ENCODE measurements at regions not wholly inside any gene's neighbourhood (a gene's known extent, or its start where the extent isn't known, plus 50 kb on each side); places are given as distances from the start of the nearest gene placed in this dataset.

DNA sequence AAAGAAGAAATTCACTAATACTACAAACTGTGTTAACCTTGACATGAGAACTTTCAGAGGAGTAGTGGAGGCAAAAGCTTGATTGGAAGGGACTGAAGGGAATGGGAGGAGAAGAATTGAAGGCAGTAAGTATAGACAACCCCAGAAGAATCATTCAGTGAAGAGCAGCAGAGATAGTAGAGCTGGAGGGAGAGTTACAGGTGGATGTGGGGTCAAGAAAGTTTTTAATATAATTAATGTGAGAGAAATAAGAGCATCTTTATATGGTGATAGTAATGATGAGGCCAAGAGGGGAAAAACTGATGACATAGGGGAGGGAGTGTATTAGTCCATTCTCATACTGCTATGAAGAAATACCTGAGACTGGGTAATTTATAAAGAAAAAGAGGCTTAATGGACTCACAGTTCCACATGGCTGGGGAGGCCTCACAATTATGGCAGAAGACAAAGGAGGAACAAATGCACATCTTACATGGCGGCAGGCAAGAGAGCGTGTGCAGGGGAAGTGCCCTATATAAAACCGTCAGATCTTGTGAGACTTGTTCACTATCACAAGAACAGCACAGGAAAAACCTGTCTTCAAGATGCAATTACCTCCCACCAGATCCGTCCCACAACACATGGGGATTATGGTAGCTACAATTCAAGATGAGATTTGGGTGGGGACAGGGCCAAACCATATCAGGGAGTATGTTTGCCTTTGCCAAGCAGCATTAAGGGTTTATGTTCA lies 88.3 kb upstream of the PIK3CG start:
- DNase-seq, result no peak

DNA sequence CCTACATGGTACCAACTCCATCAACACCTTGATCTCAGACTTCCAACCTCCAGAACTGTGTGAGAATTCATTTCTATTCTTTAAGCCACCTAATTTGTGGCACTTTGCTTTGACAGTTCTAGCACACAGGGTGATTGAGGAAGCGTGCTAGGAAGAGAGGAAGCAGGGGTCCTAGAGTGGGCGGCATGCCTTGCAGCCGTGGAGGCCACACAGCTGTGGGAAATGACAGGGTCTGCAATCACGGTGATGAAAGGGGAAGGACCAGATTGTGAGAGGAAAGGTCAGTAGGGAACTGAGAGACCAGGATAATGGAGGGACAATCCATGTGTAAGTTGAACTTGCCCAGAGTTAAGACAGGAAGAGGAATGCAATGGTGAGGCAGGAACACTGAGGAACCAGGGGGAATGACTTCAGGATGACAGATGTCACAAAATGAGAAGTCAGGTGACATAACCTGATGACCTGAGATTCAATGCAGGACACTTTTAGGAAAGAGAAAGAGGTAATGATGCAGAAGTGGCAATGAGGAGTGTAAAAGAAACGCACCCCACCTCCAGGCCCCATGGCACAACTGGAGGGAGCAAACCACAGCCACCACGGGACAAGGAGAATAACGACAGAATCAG lies 87.3 kb upstream of the PIK3CG start:
- no peak for DNase-seq

DNA sequence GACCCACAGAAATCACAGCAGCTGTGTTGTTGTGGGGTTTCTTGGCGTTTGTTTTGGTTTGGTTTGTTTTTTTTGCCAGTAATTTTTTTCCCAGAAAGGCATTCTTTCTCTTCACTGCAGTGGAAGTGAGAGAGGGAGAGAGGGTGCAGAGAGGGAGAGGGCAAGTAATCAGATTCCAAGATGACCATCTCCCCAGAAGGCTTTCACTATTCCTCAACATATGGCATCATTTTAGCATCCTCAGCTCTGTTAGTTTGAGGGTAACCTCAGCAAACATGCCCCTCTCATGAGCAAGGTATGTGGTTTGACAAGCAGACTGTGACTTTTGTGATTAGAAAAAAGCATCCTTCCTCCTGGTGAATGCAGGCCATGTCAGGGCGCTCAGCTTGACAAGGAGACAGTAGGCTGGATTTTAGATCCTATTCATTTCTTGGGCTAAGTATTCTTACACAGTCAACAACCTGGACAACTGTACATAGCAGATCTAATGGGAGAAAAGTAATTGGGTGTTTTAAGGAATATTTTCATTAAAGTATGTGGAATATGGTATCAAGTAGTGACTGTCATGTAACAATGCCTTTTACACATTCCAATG lies 86.3 kb upstream of the PIK3CG start:
- no peak for DNase-seq

DNA sequence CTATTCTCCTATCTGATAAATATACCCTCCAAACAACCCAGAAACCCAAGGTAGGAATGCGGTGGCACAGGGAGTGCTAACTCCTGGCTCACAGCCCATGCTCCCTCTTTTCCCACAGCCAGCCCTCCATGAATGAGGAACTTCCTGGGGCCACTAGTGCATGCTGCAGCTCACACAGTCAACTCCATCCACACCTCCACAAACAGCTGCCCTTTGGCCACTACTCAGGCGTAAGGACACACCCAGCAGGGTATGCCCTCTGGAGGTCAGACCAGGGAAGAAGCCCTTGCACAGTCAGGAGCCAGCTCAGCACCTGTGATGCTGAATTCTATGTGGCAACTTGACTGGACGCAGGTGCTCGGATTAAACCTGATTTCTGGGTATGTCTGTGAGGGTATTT lies 85.2 kb upstream of the PIK3CG start:
- no peak for DNase-seq

DNA sequence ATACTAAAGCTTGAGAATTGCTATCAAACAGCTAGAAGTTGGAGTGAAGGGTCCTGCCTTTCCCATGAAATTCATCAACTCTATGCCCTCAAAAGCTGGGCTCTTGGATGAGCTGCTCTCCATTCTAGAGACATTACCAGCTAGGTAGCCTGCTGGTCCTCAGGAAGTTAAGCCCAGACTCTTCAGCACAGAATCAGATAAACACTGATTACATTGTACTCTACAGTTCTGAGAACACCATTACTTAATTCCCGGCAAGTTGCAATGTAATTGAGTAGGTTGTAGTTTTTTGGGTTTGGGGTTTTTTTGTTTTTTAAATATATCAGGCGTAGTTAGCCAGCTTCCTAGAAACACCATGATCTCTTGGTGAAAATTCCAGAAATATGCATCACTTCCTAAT lies 84.1 kb upstream of the PIK3CG start:
- DNase-seq, result no peak

DNA sequence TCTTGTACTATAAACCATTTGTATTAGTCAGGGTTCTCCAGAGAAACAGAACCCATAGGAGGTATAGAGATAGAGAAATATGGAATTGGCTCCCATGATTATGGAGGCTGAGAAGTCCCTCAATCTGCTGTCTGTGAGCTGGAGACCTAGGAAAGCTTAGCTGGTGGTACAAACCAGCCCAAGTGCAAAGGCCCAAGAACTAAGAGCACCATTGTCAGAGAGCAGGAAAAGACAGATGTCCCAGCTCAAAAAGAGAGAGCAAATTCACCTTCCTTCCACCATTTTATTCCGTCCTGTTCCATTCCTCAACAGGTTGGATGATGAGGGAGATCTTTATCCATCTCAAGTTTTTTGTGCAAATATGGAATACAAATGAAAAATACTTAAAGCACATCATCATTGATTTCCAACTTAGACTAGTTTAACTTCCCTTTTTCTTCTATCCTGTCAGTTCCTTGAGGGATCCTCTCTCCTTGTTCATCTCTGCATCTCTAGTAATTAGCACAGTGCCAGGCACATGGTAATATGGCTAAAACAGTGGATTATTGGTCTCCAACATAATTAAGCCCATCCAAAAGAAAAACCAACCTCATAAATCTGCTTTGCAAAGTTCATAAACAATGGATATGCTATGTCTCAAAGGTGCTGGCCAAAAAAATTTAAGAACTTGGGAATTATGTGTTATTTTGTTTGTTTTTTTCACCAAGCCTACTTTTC lies 83.1 kb upstream of the PIK3CG start:
- DNase-seq, result no peak

DNA sequence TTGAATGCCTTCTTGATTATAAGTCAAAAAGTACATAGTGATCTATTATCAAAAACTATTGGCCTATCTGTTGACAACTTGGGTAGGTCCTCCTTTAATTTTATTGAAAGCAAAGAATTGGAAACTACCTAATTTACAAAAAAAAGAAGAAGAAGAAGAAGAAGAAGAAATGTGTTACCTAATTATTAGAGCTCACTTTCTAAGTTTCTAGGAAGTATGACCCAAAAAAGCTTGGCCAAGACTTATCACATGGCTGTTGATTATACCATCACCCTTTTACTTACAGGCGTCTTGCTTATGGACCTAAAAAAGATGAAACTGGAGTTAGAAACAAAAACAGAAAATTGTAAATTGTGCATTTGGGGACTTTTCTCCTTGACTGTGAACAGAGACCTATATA lies 81.8 kb upstream of the PIK3CG start:
- DNase-seq, result no peak

DNA sequence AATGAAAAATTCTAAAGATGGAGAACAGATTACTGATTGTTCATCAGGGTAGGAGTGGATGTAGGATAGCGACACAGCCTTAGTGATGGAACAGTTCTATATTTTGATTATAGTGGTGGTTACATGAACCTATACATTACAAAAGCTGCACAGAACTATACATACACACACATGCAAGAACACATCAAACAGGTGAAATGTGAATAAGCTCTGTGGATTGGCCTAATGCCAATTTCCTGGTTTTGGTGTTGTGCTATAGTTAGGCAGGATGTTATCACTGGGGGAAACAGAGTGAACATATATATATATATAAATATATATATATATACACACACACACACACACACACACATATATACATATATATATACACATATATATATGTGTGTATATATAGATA lies 76.4 kb upstream of the PIK3CG start:
- no peak for DNase-seq

DNA sequence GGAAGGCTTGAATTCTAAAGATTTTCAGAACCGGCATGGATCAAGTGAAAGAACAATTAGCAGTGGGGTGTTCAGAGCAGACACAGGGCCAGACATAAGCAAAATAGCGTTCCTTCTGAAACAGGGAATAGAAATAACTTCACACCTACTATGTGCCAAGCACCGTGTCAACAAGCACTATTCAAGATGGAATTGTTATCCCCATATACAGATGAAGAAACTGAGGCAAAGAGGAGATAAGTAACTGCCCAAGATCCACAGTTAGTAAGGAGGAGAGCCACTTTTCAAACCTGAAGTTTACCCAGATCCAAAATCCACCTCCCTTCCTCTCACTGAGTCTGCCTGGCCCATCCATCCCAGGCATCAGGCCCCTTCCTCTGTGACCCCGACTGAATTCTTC lies 73.6 kb upstream of the PIK3CG start:
- no peak for DNase-seq

DNA sequence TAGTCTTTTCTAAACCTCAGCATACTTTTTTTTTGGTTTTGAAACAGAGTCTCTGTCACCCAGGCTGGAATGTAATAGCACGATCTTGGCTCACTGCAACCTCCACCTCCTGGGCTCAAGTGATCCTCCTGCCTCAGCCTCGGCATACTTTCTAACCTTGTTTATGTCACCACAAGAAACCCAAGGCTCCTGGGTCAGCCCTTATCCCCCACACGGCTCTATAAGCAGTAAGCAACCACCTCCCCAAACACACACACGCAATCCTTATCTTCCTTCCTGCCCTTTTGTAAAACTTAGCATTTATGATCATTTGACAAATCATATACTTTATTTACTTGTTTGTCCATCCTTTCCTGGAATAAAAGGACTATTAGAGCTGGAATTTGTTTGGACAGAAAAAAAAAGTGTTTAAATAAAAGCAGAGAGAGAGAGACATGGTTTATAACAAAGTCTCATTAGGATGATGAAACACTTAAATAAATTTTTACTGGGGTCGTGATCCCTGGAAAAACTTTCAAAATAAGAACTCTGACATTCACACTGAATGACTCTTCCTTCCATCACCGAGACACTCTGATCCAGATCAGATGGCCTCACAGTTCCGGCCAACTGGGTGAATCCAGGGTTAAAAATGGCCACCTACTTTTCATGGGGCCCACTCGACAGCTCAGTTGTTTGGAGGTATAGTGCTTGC lies 72.7 kb upstream of the PIK3CG start:
- DNase-seq, result no peak

DNA sequence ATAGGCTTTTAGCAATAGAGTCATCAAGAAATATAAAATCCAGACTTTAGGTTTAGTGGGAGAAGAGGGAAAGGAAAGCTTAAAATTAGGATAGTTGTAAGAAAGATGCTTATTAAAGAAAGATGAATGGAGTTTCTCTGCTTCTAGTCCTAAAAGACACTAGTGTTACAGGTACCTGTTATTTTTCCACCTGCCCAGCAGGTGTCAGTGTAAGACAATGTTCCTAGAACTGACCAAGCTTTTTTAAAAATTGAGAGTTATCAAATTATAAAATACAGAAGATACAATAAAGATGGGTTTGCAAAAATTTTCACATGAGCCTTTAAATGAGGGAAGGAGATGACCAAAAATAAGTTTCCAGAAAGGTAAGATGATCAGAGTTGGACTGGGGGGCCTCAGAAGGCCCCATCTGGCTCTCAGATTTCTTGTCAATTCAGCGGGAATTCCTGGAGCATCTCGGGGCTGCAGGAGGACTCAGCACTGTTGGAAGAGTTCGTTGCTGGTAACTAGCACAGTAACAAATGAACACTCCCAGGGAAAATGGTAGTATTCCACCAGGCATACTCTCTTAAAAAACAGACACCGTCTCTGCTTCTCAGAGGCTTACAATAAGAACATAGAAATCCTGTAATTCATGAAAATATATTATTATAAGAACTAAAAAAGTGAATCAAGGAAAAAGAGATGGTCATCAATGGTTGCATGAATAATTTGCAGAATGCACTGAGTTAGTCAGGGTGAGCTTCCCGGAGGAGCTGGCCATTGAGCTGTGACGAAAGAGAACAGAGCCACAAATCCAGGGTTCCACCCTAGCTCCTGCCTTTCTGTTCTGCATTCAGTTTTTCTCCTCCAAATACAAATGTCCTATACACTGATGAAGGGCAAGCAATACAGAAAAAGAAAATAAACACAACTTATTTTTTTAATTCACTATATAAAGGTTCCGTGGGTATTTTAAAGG lies 71.8 kb upstream of the PIK3CG start:
- no peak for DNase-seq

DNA sequence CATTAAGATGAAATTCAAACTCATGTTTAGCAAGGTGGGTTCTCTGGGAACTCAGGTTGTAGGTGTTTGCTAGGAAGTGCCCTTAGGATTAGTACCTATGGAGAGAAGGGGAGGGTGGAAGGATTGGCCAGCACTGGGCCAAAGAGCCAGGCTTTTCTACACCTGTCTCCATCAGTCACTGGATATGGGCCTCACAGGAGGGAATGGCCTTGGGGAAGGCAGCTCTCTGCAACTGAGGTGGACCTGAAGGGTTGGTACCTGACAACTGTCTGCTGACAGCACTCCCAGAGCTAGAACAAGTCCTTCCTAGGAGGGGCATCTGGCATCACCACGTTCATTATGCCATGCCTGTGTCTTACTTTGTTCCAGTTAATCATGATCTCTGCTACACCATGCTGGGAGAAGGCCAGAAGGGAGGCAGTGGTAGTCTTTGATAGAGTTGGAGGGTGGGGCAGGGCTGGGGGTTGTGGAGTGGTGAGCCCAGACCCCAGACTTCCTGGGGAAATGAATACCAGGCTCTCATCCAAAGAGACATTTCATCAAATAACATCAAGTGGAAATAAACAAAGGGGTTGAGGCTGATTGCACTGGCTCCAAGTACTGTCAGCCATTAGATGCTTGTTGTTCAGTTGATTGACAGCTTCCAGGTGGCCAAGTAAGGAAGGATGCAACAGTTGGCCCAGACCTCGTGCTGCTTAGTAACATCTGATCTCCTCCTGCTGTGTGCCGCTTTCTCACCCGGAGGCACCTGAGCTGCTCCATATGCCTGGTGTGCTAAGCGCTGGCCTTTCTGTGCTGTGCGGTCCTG lies 70.6 kb upstream of the PIK3CG start:
- DNase-seq, result no peak

DNA sequence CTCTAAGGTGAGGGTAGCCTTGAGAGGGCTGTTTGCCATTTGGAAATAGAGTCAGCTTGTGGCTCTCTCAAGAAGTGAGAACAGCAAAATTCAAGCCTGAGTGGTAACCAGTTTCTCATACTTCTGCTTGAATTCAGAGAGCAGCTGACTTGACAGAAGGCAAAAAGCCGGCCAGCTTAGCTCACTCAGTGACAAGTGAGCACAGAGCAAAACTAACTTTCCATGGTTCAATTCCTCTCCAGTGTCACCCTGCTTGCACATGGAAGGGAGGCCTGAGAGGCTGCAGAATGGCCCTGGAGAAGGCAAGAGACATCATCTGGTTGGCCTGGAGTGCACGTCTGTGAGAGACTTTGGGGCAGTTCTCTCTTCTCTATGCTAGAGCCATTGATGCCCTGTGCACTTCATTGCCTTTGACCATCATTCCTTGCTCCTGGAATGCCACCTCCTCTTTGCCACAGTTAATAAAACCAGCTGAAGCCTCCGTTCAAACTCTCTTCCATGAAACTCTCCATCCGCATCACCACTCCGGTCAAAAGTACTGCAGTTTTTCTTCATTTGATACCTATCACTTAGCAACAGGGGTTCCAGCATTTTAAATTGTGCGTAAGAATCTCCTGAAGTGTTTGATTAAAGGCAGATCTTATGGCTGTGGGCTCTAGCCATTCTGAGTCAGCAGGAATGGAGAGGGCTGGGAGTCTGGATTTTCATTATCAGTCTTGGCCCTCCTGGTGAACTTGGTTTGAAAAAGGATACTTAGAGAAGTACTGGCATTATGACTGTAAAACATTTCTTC lies 69.8 kb upstream of the PIK3CG start:
- no peak for DNase-seq

DNA sequence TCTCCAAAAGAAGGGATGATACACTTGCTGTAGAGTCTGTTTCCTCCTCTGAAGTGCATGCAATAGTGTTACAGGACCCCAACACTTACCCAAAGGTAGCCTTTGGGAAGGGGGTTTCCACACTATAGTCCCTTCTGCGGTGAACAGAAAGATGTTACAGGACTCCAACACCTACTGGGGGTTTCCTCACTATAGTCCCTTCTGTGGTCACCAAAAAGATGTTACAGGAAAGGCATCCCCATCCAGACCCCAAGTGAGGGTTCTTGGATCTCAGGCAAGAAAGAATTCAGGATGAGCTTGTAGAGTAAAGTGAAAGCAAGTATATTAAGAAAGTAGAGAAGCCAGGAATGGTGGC lies 69.2 kb upstream of the PIK3CG start:
- no peak for DNase-seq

DNA sequence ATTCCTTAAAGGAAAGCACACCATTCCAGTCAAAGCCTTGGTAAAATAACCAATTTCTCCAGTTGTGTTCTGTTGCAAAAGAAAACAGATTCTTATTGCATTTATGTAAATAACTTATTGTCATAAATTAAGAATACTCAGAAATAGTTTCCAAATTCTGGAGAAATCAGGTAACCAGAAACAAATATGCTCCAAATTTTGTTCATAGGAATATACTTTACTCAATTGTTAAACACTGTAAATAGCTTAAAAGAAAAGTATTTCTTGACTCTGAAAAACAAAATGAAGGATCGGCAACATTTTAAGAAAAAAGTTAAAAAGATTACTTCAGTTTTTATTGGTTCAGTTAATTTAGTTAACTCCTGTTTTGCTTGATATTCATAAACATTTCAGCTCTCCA lies 67.1 kb upstream of the PIK3CG start:
- DNase-seq, result no peak

DNA sequence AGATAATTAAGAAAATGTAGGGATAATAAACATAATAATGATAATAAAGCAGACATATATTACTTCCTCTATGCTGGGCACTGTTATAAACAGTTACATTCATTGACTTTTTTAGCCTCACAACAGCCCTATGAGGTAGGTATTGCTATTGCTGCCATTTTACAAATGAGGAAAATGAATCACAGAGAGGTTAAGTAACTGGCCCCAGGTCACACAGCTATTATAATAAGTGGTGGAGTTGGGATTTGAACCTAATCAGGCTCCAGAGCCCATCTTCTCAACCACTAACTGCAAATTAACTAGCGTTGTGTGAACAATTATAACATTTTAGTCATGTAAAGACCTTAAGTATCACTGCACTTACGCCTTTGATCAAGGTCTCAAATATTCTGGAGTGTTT lies 62.5 kb upstream of the PIK3CG start:
- no peak for DNase-seq

DNA sequence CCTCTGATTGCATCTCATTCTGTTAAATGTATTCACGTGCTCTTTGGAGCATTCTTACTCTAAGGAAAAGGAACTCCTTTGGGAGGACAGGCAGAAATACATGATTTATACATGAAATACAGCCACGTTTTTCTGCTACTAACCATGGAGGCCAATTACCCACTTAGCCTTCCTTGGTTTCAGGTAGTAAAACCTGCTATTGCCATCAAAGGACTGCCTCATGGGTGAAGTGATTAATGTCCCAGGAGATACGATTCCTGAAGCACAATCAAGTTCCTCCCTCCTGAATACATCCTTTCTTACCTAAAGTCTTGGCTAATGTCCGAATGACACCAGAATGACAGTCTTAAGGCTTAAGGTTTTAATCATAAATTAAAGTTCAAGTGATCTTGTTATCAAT lies 58.5 kb upstream of the PIK3CG start:
- no peak for DNase-seq

DNA sequence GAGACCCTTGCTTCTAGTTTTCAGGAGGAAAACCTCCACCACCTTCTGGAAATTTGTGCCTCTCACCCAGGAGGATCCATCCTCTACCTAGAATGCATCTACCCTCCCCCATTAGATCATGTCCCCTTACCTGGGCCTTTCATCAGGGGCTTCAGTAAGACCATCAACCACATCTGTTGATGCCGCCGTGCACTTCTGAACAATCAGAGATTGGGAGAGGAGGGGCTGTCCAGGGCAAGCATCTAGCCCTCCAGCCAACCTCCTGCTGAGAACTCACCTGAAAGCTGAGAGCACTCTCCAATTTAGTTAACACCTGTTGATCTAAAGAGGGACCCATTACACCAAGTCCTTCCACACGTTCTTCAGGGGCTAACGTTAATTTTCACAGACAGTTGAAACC lies 57.6 kb upstream of the PIK3CG start:
- DNase-seq, result no peak

DNA sequence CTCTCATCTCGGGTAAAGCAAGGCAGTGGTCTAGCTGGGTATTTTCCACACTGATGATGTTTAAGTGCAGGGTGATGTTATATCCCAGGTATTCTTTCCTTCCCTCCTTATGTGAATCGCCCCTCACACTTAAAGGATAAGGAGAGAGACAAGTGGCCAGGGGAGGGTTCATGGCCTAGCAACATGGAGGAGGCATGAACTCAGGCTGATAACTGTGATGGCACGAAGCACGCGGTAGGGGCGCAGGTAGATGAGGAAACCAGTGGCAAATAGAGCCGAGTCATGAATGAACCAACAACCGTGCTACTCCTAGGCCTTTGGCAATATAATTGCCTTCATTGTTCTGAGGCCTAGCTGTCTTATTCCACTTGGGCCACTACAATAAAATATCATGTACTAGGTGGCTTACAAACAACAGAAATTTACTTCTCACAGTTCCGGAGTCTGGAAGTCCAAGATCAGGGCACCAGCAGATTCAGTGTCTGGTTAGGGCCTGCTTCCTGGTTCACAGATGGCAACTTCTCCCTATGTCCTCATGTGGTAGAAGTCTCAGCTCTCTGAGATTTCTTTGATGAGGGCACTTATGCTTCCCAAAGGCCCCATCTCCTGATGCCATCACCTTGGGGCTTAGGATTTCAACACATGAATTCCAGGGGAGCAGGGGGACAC lies 56.0 kb upstream of the PIK3CG start:
- no peak for DNase-seq

DNA sequence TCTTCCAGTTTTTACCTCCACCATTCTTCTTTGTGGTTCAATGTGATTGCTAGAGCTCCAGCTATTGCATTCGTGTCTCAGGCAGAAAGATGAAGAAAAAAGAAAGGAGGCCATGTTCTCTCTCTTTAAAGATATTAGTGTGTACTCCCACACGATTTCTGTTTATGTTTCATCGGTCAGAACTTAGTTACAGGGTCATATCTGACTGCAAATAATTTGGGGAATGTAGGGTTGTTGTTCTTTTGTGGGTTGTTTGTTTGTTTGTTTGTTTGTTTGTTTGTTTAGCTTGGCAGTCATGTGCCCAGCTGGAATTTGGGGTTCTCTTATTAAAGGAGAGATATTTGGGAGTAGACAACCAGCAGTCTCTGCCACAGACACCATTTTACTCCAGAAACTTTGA lies 53.6 kb upstream of the PIK3CG start:
- no peak for DNase-seq

Data from activated CD8-positive, alpha-beta memory T cell treated with anti-CD3 and anti-CD28 coated beads for 24 hours (primary cell).